KMS-11 (cell line): ENCODE measurements at regions not wholly inside any gene's neighbourhood (a gene's known extent, or its start where the extent isn't known, plus 50 kb on each side); places are given as distances from the start of the nearest gene placed in this dataset.

ENCODE experiments used
- H2AFZ ChIP-seq: fragments of 200-600 bp; sonication (generic); 2 replicates; pipeline ENCODE4 v1.6.1; 2016; ENCODE audit warnings: antibody characterized with exemption, mixed run types, low read depth
- H3K27ac ChIP-seq: fragments of 200-600 bp; sonication (generic); 2 replicates; pipeline ENCODE4 v1.6.1; 2016; ENCODE audit warnings: mild to moderate bottlenecking, mixed run types
- H3K27me3 ChIP-seq: fragments of 200-600 bp; sonication (generic); 2 replicates; pipeline ENCODE4 v1.6.1; 2017; ENCODE audit warnings: mild to moderate bottlenecking, low read depth, mixed run types, moderate library complexity; ENCODE audit not compliant: insufficient read depth
- H3K36me3 ChIP-seq: fragments of 200-600 bp; sonication (generic); 2 replicates; pipeline ENCODE4 v1.6.1; 2017; ENCODE audit warnings: mild to moderate bottlenecking, mixed run types; ENCODE audit not compliant: insufficient read depth
- H3K4me1 ChIP-seq: fragments of 200-600 bp; sonication (generic); 2 replicates; pipeline ENCODE4 v1.6.1; 2016; ENCODE audit warnings: mild to moderate bottlenecking, low read depth, mixed run types; ENCODE audit not compliant: poor library complexity, severe bottlenecking
- H3K4me2 ChIP-seq: fragments of 200-600 bp; sonication (generic); 2 replicates; pipeline ENCODE4 v1.7.0; 2016; ENCODE audit warnings: mild to moderate bottlenecking, mixed run types
- H3K4me3 ChIP-seq: fragments of 200-600 bp; sonication (generic); IDR thresholded peaks from 2 replicates; pipeline ENCODE4 v1.6.1; 2017; ENCODE audit warnings: low read depth, low read length, mixed read lengths; ENCODE audit not compliant: insufficient read depth
- H3K79me2 ChIP-seq: fragments of 200-600 bp; sonication (generic); 2 replicates; pipeline ENCODE4 v1.6.1; 2016; ENCODE audit warnings: low read depth, mixed run types; ENCODE audit not compliant: insufficient read depth
- H3K9ac ChIP-seq: fragments of 200-600 bp; sonication (generic); 2 replicates; pipeline ENCODE4 v1.6.1; 2016; ENCODE audit warnings: mild to moderate bottlenecking, mixed run types
- H4K20me1 ChIP-seq: fragments of 200-600 bp; sonication (generic); 2 replicates; pipeline ENCODE4 v1.6.1; 2016; ENCODE audit warnings: mild to moderate bottlenecking, mixed run types; ENCODE audit not compliant: insufficient read depth
- TF ChIP-seq, protein P1 (sequence below): fragments of 200-600 bp; sonication (generic); conservative IDR thresholded peaks from 2 replicates; pipeline ENCODE4 v1.6.1; 2017; ENCODE audit warnings: low read depth, mild to moderate bottlenecking, antibody characterized with exemption, low read length, moderate library complexity, mixed read lengths

GRCh38 chr16:73240920-73241319, 193.0 kb upstream of the ZFHX3 start:
- Histone ChIP-seq H3K27me3 (no peaks in the 10 kb centered on the region), H3K4me1 (no peaks in the 10 kb centered on the region)

GRCh38 chr16:73237601-73238000, 189.7 kb upstream of the ZFHX3 start:
- Histone ChIP-seq H3K27ac (no peak overlapping the region), H3K79me2 (no peaks in the 10 kb centered on the region), H4K20me1 (no peaks in the 10 kb centered on the region), H3K4me2 (no peak overlapping the region), H3K4me3 (no peak overlapping the region), H2AFZ (no peak overlapping the region), H3K9ac (no peak overlapping the region), H3K4me1 (no peaks in the 10 kb centered on the region), H3K27me3 (no peaks in the 10 kb centered on the region), H3K36me3 (no peaks in the 10 kb centered on the region)
- TF ChIP-seq, protein P1, sequence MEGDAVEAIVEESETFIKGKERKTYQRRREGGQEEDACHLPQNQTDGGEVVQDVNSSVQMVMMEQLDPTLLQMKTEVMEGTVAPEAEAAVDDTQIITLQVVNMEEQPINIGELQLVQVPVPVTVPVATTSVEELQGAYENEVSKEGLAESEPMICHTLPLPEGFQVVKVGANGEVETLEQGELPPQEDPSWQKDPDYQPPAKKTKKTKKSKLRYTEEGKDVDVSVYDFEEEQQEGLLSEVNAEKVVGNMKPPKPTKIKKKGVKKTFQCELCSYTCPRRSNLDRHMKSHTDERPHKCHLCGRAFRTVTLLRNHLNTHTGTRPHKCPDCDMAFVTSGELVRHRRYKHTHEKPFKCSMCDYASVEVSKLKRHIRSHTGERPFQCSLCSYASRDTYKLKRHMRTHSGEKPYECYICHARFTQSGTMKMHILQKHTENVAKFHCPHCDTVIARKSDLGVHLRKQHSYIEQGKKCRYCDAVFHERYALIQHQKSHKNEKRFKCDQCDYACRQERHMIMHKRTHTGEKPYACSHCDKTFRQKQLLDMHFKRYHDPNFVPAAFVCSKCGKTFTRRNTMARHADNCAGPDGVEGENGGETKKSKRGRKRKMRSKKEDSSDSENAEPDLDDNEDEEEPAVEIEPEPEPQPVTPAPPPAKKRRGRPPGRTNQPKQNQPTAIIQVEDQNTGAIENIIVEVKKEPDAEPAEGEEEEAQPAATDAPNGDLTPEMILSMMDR = no peak

More at GRCh38 chr16:73240920-73241319, 193.0 kb upstream of the ZFHX3 start:
- Histone ChIP-seq H3K79me2 (no peaks in the 10 kb centered on the region), H3K9ac (no peak overlapping the region), H4K20me1 (no peaks in the 10 kb centered on the region), H3K4me2 (no peak overlapping the region), H2AFZ (no peak overlapping the region), H3K4me3 (no peak overlapping the region), H3K27ac (no peak overlapping the region), H3K36me3 (no peaks in the 10 kb centered on the region)
- TF ChIP-seq, protein P1 = no peak

DNA sequence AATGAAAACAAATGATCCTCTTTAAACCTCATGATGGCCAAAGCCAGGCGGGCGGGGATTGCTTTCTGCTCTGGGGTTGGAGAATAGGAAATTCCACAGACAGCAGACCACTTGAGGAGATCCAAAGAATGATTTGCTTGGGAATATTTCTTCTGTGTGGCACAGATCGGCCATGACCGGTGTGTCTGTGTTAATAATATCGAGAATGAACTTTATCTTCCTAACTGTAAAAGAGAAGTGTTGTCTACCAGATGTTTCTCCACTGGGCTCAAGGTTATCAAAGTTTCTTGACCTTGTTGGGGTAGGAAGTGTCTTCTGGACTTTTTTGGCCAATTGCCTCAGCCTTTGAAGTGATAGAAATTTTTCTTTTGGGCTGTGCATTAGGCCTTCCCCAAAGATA, 186.6 kb upstream of the ZFHX3 start:
- H3K4me2 ChIP-seq = no peak overlapping the region
- no peaks in the 10 kb centered on the region for H4K20me1 ChIP-seq
- no peak overlapping the region for H3K9ac ChIP-seq
- no peaks in the 10 kb centered on the region for H3K79me2 ChIP-seq
- no peaks in the 10 kb centered on the region for H3K27me3 ChIP-seq
- H3K4me1 ChIP-seq = no peaks in the 10 kb centered on the region
- H3K4me3 ChIP-seq = no peak overlapping the region
- no peak overlapping the region for H2AFZ ChIP-seq
- H3K27ac ChIP-seq = no peak overlapping the region
- TF ChIP-seq, protein P1 = no peak
- H3K36me3 ChIP-seq = no peaks in the 10 kb centered on the region

- no peaks in the 10 kb centered on the region for H3K4me1 ChIP-seq
Observed at GRCh38 chr16:73233846-73234424, 186.0 kb upstream of the ZFHX3 start.

More at GRCh38 chr16:73233846-73234424, 186.0 kb upstream of the ZFHX3 start:
- H3K27ac ChIP-seq = no peak overlapping the region
- H3K4me2 ChIP-seq = no peak overlapping the region
- H3K27me3 ChIP-seq = no peaks in the 10 kb centered on the region
- H4K20me1 ChIP-seq = no peaks in the 10 kb centered on the region
- H3K36me3 ChIP-seq = no peaks in the 10 kb centered on the region
- H3K4me3 ChIP-seq = no peak overlapping the region
- no peaks in the 10 kb centered on the region for H3K79me2 ChIP-seq
- no peak overlapping the region for H2AFZ ChIP-seq
- TF ChIP-seq, protein P1 = no peak
- no peak overlapping the region for H3K9ac ChIP-seq
